Stimulated activated CD8-positive, alpha-beta memory T cell treated with anti-CD3 and anti-CD28 coated beads, Interleukin-7, amount 100 ng/mL, for 48 hours (primary cell): ENCODE measurements at regions not wholly inside any gene's neighbourhood (a gene's known extent, or its start where the extent isn't known, plus 50 kb on each side); places are given as distances from the start of the nearest gene placed in this dataset.

Experiments used
- DNase-seq, 2 donors: peaks; one replicate each; pipeline ENCODE4 v3.0.0-alpha.2; 2020; ENCODE audit warnings: low read depth in 1 of 2; ENCODE audit errors: extremely low read depth in 1 of 2

GRCh38 chr17:31594416-31594815, 202.9 kb downstream of the RAB11FIP4 start:
- no peak for DNase-seq

- no peak for DNase-seq
Observed at GRCh38 chr17:31593806-31594205, 202.3 kb downstream of the RAB11FIP4 start.

DNA sequence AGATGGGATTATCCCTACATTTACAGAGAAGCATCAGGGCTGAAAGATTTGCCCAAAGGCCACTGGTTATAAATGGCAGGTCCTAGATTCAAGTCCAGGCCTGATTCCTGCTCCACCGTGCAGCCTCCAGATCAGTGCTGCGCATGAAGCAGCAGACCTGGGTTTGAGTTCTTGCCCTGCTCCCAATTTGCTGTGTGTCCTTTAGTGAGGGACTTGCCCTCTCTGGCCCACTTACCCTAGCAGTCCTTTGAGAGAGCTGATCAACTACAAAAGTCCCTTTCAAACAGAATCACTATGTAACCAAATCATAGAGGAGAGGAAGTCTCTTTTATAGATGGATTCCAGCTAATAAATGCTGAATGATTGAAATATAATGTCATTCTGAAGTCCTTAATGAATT, 200.4 kb downstream of the RAB11FIP4 start:
- no peak for DNase-seq

DNA sequence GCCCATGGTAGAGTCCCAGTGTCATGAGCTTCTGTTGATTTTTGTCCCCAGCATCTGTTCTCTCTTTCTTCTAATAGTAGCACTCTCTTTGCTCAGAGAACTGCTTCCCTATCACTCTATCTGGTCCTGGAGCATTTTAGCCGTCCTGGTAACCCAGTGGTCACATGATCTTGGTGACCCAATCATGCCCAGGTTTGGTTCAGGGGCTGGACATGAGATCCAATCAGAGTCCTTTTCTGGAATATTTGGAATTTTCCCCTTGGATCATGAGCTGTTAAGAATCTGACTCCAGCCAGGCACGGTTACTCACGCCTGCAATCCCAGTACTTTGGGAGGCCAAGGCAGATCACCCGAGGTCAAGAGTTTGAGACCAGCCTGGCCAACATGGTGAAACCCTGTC, 197.0 kb downstream of the RAB11FIP4 start:
- no peak for DNase-seq

DNA sequence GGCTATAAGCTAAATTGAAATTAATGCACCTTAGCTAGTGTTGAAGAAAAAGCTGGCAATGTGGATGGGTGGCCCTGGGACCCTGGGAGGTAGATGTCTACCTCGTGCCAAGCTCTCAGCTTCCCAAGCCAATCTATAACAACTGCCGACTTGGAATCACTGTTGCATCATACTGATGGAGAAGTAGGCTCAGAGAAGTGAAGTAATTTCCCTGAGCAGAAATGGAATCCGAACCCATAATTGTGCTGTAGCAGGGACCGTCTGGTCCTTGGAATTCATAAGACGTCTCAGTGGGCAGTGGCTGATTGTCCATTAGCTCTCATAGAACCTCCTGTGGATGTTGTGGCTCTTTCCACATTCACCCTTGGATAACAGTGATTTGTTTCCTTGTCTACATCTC, 196.6 kb downstream of the RAB11FIP4 start:
- DNase-seq: no peak
